ENCODE measurements at regions not wholly inside any gene's neighbourhood (a gene's known extent, or its start where the extent isn't known, plus 50 kb on each side); places are given as distances from the start of the nearest gene placed in this dataset.
"Not testable (repeated sequence)": the region's sequence is repeated elsewhere in the genome, so short reads cannot be mapped to it uniquely, and the experiment has no call there.

- Histone ChIP-seq H3K27ac (ENCODE audit: poor library complexity, severe bottlenecking) (no peak overlapping the region), H3K9me3 (ENCODE audit: severe bottlenecking) (no peaks in the 10 kb centered on the region), H3K27me3 (ENCODE audit: insufficient read depth, poor library complexity, severe bottlenecking) (peaks cover 4% of the 10 kb centered on the region), H3K4me1 (ENCODE audit: insufficient read depth, poor library complexity, severe bottlenecking) (no peaks in the 10 kb centered on the region), H3K36me3 (ENCODE audit: low read depth) (no peaks in the 10 kb centered on the region), H3K4me3 (ENCODE audit: severe bottlenecking) (no peak overlapping the region)
- TF ChIP-seq, protein P1, sequence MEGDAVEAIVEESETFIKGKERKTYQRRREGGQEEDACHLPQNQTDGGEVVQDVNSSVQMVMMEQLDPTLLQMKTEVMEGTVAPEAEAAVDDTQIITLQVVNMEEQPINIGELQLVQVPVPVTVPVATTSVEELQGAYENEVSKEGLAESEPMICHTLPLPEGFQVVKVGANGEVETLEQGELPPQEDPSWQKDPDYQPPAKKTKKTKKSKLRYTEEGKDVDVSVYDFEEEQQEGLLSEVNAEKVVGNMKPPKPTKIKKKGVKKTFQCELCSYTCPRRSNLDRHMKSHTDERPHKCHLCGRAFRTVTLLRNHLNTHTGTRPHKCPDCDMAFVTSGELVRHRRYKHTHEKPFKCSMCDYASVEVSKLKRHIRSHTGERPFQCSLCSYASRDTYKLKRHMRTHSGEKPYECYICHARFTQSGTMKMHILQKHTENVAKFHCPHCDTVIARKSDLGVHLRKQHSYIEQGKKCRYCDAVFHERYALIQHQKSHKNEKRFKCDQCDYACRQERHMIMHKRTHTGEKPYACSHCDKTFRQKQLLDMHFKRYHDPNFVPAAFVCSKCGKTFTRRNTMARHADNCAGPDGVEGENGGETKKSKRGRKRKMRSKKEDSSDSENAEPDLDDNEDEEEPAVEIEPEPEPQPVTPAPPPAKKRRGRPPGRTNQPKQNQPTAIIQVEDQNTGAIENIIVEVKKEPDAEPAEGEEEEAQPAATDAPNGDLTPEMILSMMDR (IDR thresholded peaks at IDR 0.05; ENCODE audit: poor library complexity, severe bottlenecking) = no peak
- ATAC-seq (ENCODE audit: low read depth) = no peak
- DNase-seq (ENCODE audit: low spot score) = no peak
Observed at GRCh38 chr5:120823328-120823727, 359.2 kb downstream of the PRR16 start.

GRCh38 chr5:120831646-120832045, 367.5 kb downstream of the PRR16 start:
- ATAC-seq (ENCODE audit: low read depth); H3K27me3 ChIP-seq (ENCODE audit: insufficient read depth, poor library complexity, severe bottlenecking); H3K4me1 ChIP-seq (ENCODE audit: insufficient read depth, poor library complexity, severe bottlenecking): not testable (repeated sequence)

DNA sequence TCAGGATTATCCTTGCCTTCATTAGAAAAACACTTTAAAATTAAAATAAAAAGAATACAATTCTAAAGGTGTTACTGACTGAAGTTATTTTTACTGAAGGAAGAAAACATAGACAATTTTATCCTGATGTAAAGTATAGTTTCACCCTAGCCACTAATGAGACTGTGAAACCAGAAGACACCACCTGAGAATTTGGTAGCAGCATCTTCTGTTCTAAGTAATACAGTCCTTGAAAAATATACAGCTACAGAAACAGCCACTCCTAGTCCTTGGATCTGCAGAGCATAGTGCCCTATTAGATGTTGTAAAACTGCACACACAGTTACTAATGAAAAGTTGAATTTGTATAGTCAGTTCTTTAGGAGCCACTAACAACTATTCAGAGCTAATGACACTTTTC, 377.7 kb downstream of the PRR16 start:
- no peaks in the 10 kb centered on the region for H3K4me1 ChIP-seq (ENCODE audit: insufficient read depth, poor library complexity, severe bottlenecking)
- ATAC-seq (ENCODE audit: low read depth) (no peak), DNase-seq (ENCODE audit: low spot score) (no peak)
- no peak overlapping the region for H3K4me3 ChIP-seq (ENCODE audit: severe bottlenecking)
- no peaks in the 10 kb centered on the region for H3K9me3 ChIP-seq (ENCODE audit: severe bottlenecking)
- no peak overlapping the region for H3K27ac ChIP-seq (ENCODE audit: poor library complexity, severe bottlenecking)
- peaks cover 5% of the 10 kb centered on the region for H3K27me3 ChIP-seq (ENCODE audit: insufficient read depth, poor library complexity, severe bottlenecking)
- TF ChIP-seq, protein P1 (IDR thresholded peaks at IDR 0.05; ENCODE audit: poor library complexity, severe bottlenecking) = no peak
- H3K36me3 ChIP-seq (ENCODE audit: low read depth) = no peaks in the 10 kb centered on the region

More at GRCh38 chr5:120831646-120832045, 367.5 kb downstream of the PRR16 start:
- H3K9me3 ChIP-seq (ENCODE audit: severe bottlenecking); DNase-seq (ENCODE audit: low spot score); H3K36me3 ChIP-seq (ENCODE audit: low read depth); H3K27ac ChIP-seq (ENCODE audit: poor library complexity, severe bottlenecking); H3K4me3 ChIP-seq (ENCODE audit: severe bottlenecking): not testable (repeated sequence)

- H3K27me3 ChIP-seq (ENCODE audit: insufficient read depth, poor library complexity, severe bottlenecking) = peaks cover 5% of the 10 kb centered on the region
- no peak for DNase-seq (ENCODE audit: low spot score)
- H3K9me3 ChIP-seq (ENCODE audit: severe bottlenecking) = no peaks in the 10 kb centered on the region
- no peaks in the 10 kb centered on the region for H3K36me3 ChIP-seq (ENCODE audit: low read depth)
- no peak overlapping the region for H3K27ac ChIP-seq (ENCODE audit: poor library complexity, severe bottlenecking)
- no peak overlapping the region for H3K4me3 ChIP-seq (ENCODE audit: severe bottlenecking)
- no peaks in the 10 kb centered on the region for H3K4me1 ChIP-seq (ENCODE audit: insufficient read depth, poor library complexity, severe bottlenecking)
- TF ChIP-seq, protein P1 (IDR thresholded peaks at IDR 0.05; ENCODE audit: poor library complexity, severe bottlenecking) = no peak
- ATAC-seq (ENCODE audit: low read depth) = no peak
Observed at GRCh38 chr5:120843390-120843980, 379.4 kb downstream of the PRR16 start.

DNA sequence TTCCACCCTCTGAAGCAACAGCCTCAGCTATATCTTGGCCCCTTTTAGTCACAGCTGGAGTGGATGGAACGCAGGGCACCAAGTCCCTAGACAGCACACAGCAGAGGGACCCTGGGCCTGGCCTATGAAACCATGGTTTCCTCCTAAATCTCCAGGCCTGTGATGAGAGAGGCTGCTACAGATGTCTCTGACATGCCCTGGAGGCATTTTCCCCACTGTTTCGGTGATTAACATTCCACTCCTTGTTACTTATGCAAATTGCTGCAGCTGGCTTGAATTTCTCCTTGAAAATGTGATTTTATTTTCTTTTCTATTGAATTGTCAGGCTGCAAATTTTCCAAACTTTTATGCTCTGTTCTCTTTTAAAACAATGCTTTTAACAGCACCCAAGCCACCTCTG, 384.8 kb downstream of the PRR16 start:
- no peak for DNase-seq (ENCODE audit: low spot score)
- H3K4me3 ChIP-seq (ENCODE audit: severe bottlenecking) = no peak overlapping the region
- no peaks in the 10 kb centered on the region for H3K9me3 ChIP-seq (ENCODE audit: severe bottlenecking)
- H3K27ac ChIP-seq (ENCODE audit: poor library complexity, severe bottlenecking) = no peak overlapping the region
- H3K36me3 ChIP-seq (ENCODE audit: low read depth) = no peaks in the 10 kb centered on the region
- TF ChIP-seq, protein P1 (IDR thresholded peaks at IDR 0.05; ENCODE audit: poor library complexity, severe bottlenecking) = no peak
- no peak for ATAC-seq (ENCODE audit: low read depth)
- no peaks in the 10 kb centered on the region for H3K27me3 ChIP-seq (ENCODE audit: insufficient read depth, poor library complexity, severe bottlenecking)
- no peaks in the 10 kb centered on the region for H3K4me1 ChIP-seq (ENCODE audit: insufficient read depth, poor library complexity, severe bottlenecking)

All from RWPE2 (cell line).